A549 (cell line): ENCODE measurements at regions not wholly inside any gene's neighbourhood (a gene's known extent, or its start where the extent isn't known, plus 50 kb on each side); places are given as distances from the start of the nearest gene placed in this dataset.

ENCODE experiments used
- CTCF ChIP-seq: fragments of >200 bp; sonication (Bioruptor Twin); formaldehyde crosslinking; IDR thresholded peaks from 3 replicates; pipeline ENCODE4 v1.5.1; 2016
- EHMT2 ChIP-seq: fragments of 200-600 bp; sonication (generic); IDR thresholded peaks from 2 replicates; pipeline ENCODE4 v1.6.1; 2016; ENCODE audit warnings: antibody characterized with exemption, low read depth, mild to moderate bottlenecking, moderate library complexity
- HOXA7 ChIP-seq: fragments of 250-450 bp; sonication (Bioruptor Pico); IDR thresholded peaks from 2 replicates; pipeline ENCODE4 v1.5.0; 2020; ENCODE audit warnings: mild to moderate bottlenecking, moderate library complexity
- RNF2 ChIP-seq: fragments of 200-600 bp; sonication (generic); IDR thresholded peaks from 2 replicates; pipeline ENCODE4 v1.6.1; 2016; ENCODE audit warnings: low read depth, mild to moderate bottlenecking, antibody characterized with exemption, moderate library complexity, borderline replicate concordance
- TP53 ChIP-seq: fragments of 250-450 bp; sonication (Bioruptor Pico); IDR thresholded peaks from 2 replicates; pipeline ENCODE4 v1.5.0; 2021; ENCODE audit warnings: mild to moderate bottlenecking, moderate library complexity
- ZNF302 ChIP-seq: fragments of 250-450 bp; sonication (Bioruptor Pico); IDR thresholded peaks from 2 replicates; pipeline ENCODE4 v1.9.0; 2021; ENCODE audit warnings: inconsistent platforms, mild to moderate bottlenecking, moderate library complexity
- TF ChIP-seq, protein P1 (sequence below): IDR thresholded peaks from 2 replicates; pipeline ENCODE4 v1.6.1; 2012

DNA sequence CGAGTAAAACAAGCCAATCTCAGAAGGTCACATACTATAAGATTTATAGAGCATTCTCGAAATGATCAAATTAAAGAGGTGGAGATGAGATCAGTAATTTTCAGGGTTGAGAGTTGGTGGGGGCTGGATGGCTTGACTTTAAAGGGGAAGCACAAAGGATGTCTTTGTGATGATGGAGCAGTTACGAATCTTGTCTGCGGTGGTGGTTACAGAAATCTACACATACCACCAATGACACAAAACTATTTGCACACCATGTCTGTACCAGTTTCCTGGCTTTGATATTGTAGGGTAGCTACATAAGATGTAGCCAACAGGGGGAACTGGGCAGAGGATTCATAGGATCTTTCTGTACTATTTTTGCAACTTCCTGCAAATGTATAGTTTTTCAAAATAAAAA lies 190.6 kb upstream of the SMIM21 start:
- TF ChIP-seq CTCF (no peak), ZNF302 (CRISPR knock-in tag) (no peak), EHMT2 (no peak), TP53 (CRISPR knock-in tag) (no peak), HOXA7 (CRISPR knock-in tag) (no peak), RNF2 (no peak)
- TF ChIP-seq, protein P1, sequence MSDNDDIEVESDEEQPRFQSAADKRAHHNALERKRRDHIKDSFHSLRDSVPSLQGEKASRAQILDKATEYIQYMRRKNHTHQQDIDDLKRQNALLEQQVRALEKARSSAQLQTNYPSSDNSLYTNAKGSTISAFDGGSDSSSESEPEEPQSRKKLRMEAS: no peak
